Left hindlimb (tissue), 1 donor: ENCODE measurements at regions not wholly inside any gene's neighbourhood (a gene's known extent, or its start where the extent isn't known, plus 50 kb on each side); places are given as distances from the start of the nearest gene placed in this dataset.

Source experiments
- DNase-seq: peaks from one replicate; pipeline ENCODE4 v3.0.0-alpha.2; 2018

DNA sequence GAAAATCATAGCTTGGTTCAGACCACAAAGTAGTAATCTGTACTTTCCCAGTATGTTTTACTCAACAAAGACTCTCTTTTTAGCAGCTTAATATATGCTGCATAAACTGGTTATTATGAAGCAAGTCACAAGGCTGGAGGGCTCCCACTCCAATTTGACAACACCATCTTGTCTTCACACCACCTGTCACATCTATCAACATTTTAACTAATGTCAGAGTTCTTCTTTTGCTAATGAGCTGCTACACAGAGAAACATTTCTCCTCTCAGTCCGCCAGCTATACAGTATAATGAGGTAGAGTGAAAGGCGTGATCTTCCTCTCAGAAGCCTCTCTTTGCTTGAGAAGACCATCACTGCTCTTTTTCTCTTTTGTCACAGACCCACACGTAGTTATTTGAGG is 230.1 kb downstream of the BARHL2 start:
- DNase-seq, result no peak

DNA sequence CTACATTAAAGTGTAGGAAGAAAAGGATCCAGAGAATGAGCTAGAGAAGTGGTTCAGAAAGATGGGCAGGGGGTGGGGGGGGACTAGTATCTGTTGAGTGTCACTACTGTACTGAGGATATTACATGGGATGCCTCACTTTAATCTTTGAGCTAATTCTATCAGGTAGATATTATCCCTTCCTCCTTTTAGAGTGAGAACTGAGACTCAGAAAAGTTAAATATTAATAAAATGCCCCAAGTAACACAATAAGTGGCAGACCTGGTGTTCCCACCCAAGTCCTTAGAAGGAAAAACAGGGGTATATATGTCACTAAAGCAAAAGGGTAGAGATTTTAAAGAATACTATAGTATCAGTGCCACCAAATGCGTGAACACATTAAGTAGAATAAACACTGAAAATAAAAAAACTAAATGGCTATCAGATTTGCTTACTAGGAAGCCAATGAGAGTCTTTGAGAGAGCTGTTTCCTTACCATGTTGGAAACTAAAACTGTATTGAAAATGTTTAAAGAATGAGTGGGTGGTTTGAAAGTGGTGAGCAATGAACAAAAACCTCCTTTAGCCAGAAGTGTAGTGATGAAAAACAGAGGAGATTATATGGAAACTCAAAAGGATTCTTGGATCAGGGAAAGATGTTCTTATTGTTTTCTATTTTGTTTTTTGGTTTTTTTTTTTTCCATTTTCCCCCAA is 230.8 kb downstream of the BARHL2 start:
- DNase-seq, result no peak

DNA sequence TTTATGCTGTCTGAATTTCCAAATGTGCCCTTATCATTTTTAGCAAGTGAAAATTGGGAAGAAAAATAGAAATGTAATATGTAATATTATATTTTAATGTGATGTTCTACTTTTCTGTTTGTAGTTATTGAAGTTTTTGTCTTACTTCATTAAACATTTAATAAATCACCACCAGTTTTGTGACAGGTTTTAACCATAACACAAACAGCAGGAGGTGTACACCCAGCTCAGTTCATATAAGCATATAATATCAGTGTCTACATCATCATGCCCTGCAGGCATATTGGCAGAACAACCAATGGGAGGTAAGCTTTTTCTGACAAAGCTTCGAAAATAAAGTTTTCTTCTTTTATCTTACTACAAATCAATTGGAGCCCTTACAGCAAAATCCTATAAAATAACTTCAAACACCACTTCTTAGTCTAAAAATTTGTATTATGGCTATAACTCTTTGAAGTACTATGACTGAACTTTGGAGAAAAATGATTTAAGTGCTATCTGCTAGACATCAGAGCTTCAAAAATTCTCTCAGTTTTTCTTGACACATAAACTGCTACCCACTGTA is 236.7 kb downstream of the BARHL2 start:
- no peak for DNase-seq

DNA sequence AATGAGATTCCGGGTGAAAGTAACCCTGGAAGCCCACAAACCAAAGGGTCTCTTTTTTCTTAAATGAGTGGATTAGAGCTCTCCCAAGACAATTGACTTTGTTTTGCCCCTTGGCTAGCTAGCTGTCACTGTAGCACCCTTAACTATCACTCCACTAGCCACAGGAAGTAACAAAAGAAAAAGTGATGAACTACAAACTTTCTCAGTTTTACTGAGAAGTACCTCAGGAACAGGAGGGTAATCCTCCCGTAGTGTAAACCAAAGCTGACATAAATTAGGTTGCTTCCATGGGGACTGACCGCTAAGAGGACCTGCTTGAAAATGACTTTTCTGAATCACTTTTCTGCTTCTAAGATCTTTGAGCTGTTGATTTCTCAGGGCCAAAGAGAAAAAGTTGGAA is 240.1 kb downstream of the BARHL2 start:
- no peak for DNase-seq

DNA sequence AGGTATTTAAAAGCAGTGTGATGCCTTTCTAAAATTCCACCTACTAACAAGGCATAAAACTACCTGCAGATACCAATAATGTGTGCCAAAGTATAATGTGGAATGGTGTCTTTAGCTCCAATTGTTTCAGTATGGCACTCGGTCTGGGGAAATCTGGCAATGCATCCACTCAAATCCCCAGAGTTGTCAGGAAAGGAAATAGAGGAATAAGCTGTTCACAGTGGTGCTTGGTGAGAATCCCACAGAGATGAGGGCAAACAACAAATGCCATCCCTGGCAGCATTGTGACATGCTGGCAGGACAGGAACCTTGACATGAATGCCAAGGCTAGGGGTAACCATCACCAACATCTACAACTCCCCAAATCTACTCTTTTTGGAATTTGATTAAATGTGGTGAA is 240.7 kb downstream of the BARHL2 start:
- DNase-seq, result no peak

DNA sequence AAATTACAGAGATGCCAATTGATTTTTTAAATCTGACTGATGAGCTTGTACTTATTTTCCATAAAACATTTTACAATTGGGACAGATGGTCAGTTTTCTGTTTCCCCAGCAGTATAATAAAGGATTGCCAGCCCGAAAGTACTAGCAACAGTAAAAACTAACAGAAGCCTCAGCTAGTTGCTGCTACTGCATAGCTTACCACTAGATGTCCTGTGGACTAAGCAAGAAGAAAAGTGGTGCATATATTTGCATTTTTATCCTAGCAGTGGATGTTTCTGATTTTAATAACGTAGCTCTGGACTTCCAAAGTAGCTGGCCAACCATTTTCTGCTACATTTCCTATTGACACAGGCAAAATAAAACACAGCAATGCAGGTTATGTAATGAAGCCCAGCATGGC is 241.5 kb downstream of the BARHL2 start:
- no peak for DNase-seq

DNA sequence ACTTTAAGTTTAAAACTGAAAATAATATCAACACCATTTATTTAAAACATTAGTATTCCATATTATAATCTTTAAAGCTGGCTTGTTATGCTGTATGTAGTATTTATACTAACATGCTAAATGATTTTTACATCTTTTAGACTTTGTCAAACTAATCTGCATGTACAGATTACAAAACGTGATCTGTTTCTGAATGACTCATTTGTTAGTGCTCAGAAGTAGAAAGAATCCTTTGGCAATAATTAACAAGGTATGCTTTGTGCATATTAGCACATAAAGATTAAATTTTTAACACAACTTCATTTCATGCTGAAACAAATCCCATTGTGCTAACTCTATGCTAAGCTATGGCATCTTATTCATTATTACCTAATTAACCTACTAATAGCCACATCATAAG is 242.4 kb downstream of the BARHL2 start:
- no peak for DNase-seq

DNA sequence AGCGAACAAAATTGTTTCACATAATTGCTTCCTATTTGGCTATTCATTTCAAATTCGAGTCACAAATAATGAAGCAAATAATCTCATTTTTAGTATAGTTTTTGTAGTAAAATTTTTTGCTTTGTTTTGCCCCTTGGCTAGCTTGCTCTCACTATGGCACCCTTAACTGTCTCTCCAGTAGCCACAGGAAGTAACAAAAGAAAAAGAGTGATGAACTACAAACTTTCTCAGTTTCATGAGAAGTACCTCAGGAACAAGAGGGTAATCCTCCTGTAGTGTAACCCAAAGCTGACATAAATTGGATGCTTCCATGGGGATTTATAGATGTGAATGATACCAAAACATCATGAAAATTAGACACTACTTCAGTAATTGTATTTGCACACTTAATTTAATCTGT is 242.9 kb downstream of the BARHL2 start:
- DNase-seq, result no peak

DNA sequence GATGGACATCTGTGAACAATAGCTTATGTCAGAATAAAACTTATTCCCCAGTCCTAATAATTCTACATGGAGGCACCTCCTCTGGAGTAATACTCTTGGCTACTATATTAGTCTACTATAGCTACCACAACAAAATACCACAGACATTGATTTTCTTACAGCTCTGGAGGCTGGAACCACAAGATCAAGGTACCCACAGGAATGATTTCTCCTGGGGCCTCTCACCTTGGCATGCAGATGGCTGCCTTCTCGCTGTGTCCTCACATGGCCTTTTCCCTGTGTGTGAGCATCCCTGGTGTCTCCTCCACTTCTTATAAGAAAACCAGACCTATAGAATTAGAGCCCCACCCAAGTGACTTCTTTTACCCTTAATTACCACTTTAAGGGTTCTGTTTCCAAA is 244.3 kb downstream of the BARHL2 start:
- DNase-seq, result no peak

DNA sequence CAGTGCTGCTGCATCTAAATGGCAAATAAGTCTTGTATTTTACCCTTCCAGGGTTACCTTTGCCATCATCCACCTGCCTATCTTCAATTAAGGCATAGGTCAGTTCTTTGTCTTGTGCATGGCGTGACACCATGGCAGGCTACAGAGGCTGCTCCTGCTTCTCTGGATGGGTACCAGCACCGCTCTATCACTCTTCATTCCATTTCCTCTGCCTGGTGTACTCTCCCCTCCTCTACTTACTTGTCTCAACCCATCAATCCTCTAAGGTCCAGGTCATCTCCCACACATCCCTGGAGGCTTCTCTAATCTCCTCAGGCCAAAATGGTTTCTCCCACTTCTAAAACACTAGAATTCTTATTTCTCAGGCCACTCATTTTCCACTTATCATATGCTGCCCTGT is 257.5 kb downstream of the BARHL2 start:
- no peak for DNase-seq

DNA sequence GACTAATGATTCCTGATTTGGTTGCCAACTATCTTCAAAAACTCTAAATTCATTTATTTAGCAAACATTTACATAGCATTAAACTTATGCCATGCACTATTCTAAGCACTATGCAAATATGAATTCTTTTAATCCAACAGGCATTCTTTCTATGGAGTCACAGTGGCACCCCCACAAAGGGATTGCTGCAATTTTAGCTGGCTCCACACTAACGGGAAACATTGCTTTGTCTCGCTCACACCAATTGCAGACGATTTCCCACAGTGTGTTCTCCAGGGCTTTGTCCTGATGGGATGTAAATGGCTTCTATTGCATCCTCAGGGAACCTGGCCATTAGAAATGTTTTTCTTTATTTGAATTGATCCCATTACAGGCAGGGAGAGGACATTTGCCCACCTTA is 259.1 kb downstream of the BARHL2 start:
- no peak for DNase-seq

DNA sequence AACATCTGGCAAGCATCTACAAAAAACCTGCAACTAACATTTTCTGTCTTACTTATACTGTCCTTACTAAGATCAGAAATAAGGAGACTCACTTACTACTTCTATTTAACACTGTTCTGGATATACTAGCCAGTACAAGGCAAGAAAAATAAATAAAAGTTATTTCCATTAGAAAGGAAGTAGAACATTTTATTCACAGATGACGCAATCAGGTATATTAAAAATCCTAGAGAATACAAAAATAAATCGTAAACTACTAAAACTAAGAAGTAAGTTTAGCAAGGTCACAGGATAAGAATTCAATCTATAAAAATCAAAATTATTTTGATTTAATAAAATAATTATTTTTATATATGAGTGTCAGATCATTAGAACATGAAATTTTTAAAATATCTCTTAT is 264.6 kb downstream of the BARHL2 start:
- no peak for DNase-seq

DNA sequence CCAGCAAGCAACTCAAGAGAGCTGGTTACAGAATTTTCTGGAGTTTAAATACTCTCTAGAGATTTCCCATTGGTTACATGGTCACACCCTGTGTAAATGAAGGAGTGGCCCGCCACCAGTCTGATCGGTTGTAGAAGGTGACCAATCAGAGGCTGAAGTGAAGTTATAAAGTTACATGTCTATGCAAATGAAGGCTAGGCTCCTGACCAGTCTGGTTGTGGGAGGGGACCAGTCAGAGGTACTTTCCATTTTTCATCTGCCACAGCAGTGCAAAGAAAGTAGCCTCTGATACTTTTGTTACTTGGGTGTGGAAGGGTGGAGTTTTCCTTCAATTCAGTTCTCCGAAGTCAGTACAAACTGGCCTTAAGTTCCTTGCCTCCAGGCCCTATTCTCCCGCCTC is 273.7 kb downstream of the BARHL2 start:
- DNase-seq, result no peak

DNA sequence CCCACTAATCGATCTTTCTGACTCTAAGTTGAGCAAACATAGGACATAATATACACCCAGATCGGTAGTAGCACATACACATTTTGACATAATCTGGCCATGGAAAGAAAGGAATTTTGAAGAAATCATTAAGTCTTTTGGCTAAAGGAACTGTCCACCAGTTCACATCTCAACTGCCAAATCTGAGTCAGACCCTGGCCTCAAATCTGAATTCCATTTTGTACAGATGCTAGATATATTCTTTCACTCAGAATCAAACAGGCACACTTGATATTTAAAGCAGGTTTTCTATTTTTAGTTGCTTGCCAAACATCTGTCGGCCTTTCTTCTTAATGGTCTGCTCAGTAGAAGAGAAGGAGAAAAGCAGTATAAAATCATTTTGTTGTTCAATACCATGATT is 281.8 kb downstream of the BARHL2 start:
- no peak for DNase-seq

DNA sequence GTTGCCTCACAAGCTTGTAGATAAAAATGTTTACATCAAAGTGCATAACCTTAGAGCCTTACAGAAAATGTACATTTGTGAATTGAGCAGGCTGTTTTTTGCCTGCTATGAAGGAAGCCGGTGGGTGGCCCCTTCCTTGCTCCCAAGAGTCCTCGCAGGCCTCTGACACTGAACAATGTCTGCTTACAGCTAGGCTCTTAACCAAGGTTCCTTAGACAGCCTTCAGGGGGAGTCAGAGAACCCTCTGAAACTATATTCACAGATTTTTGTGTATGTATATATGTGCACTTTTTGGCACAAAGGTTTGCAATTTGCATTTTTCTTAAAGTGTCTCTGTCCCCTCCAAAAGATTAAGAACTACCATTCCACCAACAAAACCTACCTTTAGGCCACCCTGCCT is 282.6 kb downstream of the BARHL2 start:
- no peak for DNase-seq

DNA sequence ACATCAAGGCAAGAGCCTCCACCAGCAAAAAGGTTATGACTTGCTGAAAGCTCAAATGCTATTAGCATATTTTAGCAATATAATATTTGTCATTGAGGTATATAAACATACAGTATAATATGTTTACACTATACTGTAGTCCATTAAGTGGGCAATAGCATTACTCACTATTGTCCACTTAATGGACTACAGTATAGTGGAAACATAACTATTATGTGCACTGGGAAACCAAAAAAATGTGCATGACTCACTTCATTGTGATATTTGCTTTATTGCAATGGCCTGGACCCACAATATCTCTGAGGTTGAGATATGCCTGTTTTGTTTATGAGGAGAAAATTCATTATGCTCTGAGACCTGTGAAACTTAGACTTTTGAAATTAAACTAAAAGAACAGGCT is 300.0 kb downstream of the BARHL2 start:
- no peak for DNase-seq

DNA sequence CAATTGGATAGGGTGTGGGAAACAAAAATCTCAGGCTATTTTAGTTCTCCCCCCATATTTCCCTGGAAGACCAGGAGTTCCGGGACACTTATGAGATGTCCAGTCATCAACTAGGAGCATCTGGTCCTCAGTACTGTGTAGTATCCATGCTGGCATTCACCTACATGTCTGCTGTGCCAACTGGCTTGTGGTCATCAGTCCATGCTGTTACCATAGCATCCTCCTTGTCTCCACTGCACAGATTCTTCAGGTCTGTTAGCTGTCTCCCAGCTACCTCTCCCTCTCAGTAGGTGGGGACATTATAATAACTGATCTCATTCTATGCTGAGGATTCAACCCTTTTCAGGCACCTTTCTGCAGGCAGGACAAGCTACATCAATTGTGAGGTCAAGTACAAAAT is 302.9 kb downstream of the BARHL2 start:
- no peak for DNase-seq

DNA sequence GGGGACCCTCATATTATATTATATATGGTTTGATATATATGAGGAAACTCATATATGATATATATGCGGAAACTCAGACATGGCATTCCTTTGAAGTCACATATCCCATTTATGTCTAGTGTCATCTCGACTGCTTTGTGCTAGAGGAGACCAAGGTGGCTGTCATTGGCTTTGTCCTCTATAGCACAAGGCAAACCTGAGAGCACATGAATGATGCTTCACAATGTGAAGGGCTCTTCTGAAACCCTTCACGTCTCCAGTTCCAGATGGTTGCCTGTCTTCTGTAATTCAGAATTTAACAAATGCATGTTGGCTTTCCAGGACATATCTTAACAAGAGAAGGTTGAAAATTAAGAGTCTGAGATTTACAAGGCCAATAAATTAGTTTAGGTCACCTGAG is 303.6 kb downstream of the BARHL2 start:
- no peak for DNase-seq

DNA sequence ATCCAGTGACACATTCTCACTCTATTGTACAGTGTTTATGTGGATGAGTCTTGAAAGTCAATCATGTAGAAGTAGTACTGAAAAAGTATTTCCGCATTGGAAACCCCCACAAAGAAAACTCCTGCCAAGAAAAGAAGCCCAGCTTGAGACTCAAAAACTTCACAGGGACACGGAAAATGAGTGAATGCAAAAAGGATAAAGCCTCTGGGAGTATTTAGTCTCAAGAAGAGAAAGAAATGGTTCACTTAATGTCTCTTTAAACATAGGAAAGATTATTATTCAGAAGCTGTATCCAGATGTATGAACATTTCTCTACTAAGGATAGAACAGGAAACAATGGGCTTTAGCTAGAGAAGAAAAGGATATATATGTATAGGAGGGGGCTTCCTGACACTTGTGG is 304.5 kb downstream of the BARHL2 start:
- no peak for DNase-seq

DNA sequence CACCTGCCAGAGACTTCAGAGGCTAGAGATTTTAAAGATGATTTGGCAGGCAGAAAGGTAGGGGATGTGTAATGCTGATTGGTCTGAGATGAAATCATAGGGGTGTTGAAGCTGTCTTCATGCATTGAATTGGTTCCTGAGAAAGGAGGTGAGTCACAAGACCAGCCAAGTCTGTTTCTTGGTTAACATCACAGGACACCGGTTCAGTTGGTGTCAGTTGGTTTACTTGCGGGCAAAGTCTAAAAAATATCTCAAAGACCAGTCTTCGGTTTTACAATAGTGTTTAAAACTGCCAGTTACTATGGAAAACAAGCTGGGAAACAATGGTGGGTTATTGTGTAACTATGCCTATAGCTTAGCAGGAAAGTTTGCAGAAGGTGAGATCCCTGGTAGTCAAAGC is 305.9 kb downstream of the BARHL2 start:
- DNase-seq, result no peak

DNA sequence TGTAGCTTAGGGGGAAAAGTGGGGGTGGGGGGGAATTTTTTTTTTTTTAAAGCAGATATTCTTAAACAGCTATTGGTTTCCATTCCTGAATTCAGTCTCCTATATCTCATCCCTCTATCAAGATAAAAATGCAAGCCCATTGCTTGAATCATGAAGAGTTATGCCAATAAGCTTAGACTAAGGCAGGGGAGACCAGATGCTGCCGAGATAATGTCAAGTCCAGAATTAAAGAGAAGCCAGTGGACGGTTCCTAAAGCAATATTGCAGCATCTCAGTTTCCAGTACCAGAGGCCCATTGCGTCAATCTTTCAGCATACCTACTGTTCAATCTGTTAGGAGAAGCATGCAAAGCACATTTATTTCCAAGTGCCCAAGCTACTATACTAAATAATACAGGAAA is 309.4 kb downstream of the BARHL2 start:
- DNase-seq, result no peak

DNA sequence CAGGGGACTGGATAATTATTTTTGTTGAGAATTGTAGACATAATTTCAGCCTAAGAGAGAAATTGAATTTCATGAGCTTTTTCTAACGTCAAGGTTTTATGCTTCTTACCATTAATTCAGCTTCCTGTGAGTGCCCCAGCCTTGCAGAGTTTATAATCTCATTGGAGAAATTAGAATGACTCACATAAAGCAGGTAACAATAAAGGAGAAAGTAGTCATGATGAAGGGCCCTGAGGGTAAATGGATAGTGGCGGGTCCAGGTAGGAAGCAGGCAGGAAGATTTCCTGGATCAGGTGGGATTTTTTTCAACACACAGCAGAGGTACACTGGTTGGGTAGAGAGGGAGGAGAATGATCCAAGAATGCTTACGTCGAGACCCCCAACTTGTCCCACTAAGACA is 311.4 kb downstream of the BARHL2 start:
- no peak for DNase-seq

DNA sequence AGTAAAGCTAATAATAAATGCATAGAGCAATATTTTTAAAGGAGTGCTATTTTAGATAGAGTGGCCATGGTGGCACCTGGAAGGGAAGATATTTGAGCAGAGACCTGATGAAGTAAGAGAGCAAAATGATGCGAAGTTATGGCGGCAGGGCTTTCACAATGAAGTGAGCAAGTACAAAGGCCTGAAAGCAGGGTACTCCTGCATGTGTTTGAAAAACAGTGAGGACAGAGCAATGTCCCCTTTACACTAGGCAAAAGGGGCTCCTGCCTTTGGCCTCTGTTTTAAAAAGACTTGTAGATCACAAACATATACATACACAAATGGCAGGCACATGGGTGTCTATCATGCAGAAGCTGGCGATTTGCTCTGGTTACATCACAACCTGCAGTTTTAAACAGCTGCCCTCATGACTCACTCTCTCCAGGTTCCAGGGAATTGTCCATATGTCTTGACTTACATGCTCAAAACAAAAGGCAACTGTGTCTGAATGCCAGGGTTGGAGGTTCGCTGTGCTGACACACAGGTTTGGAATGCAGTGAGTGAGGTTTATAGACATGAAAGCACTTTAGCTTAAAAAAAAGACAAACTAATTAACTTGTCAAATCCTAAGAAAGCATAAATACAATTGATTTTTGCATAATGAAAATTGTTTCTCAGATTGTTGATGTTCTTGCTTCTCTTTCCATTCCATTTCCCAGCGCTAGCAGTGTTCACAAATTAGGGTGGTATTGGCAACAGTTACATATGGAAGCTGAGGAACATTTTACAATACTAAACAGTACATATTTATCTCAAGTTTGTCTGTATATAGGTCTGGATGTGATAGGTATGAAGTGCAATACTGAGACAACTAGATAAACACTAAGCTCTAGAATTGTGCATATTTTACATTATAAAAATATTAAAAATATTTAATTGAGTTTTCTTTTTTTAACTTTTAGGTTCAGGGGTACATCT is 313.9 kb downstream of the BARHL2 start:
- DNase-seq, result no peak

DNA sequence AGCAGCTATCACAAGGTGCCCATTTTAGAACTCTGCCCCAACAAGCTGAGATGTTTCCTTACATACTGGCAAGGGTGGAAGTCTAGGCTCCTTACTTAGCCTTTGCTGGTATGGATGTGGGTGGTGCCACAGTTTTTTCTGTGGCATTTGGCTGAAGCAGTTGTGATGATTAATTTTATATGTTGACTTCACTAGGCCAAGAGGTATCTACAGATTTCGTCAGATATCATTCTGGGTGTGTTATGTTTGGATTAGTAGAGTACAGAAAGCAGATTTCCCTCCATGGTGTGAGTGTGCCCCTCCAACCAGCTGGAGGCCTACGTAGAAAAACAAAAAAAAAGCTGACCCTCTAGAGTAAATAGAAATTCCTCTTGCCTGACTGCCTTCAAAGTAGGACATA is 317.0 kb downstream of the BARHL2 start:
- DNase-seq, result no peak
